ENCODE measurements at regions not wholly inside any gene's neighbourhood (a gene's known extent, or its start where the extent isn't known, plus 50 kb on each side); places are given as distances from the start of the nearest gene placed in this dataset.
"Not testable (repeated sequence)": the region's sequence is repeated elsewhere in the genome, so short reads cannot be mapped to it uniquely, and the experiment has no call there.

DNA sequence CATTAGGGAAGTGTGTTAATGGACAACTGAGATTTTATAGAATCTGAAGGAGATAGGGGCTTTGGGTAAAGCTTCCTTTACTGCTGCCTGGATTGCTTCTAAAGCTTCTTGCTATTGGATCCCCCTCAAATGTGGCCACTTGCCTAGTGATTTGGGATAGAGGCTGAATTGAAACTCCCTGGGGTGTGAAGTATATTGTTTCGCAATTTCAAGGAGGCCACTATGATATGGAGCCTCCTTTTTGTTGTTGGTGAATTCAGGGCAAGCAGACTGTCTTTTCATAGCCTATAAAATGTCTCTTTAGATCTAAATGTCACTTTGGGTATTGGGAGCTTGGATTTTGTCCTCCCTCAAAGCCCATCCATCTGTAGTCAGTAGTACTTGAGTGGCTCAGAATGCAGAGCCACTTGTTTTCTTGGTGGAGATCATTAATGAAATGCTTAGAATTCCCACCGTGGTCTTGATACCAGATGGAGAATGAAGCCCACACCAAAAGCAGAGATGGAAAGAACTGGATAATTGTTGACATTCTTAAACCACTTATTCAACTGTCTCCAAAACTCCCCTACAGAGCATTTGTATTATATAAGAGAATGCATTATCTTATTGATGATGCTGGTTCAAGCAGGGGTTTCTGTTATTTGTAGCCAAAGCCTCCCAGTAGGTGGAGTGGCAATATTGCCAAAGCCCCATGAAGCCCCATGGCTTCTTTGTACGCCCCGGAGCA lies 144.3 kb upstream of the KCNE2 start:
- Histone ChIP-seq H3K4me1 (ENCODE audit: control insufficient read depth, insufficient read depth, low read length) (peaks cover 17% of the 10 kb centered on the region), H3K27ac (ENCODE audit: low read length) (no peak overlapping the region), H3K36me3 (ENCODE audit: control insufficient read depth in 2 of 2, insufficient read depth in 2 of 2, low read length in 2 of 2) (no peaks in the 10 kb centered on the region), H3K4me3 (ENCODE audit: low read length in 2 of 2) (no peak overlapping the region), H3K27me3 (ENCODE audit: control insufficient read depth in 1 of 2, insufficient read depth in 2 of 2, low read length in 2 of 2) (no peaks in the 10 kb centered on the region), H3K9ac (ENCODE audit: low read length in 2 of 2) (no peak overlapping the region), H3K9me3 (ENCODE audit: control insufficient read depth in 2 of 2, low read length in 2 of 2) (peaks cover 0 to under 1% of the 10 kb centered on the region in 2 donors)

DNA sequence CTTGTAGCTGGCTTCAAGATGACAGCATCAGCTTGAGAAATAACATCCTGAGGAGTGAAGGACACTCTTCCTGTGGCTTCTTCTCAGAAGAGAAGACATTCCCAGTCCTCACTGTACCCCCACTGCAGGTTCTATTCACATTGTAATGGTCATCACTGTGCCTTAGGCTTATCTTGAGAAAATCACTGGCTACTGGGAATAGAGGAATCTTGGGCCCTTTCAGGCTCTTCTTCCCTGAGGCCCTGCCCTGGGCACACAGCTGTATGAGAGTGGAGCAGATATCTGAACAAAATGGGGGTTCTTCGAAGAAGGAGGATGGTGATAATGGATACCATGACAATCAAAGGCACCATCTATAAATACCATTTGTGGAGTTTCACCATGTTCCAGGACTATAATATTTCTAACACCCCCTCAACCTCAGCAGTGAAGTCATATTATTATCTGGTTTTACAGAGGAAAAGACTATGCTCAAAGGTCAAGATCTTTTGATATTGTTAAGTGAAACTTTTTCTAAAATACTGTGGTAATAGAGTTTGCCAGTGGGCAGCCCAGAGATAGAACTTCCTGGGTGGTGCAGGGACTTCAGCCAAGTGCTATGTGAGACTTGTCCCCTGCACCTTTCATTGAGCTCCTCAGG lies 143.1 kb upstream of the KCNE2 start:
- no peaks in the 10 kb centered on the region for H3K27me3 ChIP-seq (ENCODE audit: control insufficient read depth in 1 of 2, insufficient read depth in 2 of 2, low read length in 2 of 2)
- no peaks in the 10 kb centered on the region for H3K36me3 ChIP-seq (ENCODE audit: control insufficient read depth in 2 of 2, insufficient read depth in 2 of 2, low read length in 2 of 2)
- no peak overlapping the region for H3K9ac ChIP-seq (ENCODE audit: low read length in 2 of 2)
- H3K4me3 ChIP-seq (ENCODE audit: low read length in 2 of 2), result no peak overlapping the region
- H3K27ac ChIP-seq (ENCODE audit: low read length), result peak overlapping the region; percentile 49
- H3K9me3 ChIP-seq (ENCODE audit: control insufficient read depth in 2 of 2, low read length in 2 of 2), result no peaks in the 10 kb centered on the region
- peaks cover 17% of the 10 kb centered on the region for H3K4me1 ChIP-seq (ENCODE audit: control insufficient read depth, insufficient read depth, low read length)

DNA sequence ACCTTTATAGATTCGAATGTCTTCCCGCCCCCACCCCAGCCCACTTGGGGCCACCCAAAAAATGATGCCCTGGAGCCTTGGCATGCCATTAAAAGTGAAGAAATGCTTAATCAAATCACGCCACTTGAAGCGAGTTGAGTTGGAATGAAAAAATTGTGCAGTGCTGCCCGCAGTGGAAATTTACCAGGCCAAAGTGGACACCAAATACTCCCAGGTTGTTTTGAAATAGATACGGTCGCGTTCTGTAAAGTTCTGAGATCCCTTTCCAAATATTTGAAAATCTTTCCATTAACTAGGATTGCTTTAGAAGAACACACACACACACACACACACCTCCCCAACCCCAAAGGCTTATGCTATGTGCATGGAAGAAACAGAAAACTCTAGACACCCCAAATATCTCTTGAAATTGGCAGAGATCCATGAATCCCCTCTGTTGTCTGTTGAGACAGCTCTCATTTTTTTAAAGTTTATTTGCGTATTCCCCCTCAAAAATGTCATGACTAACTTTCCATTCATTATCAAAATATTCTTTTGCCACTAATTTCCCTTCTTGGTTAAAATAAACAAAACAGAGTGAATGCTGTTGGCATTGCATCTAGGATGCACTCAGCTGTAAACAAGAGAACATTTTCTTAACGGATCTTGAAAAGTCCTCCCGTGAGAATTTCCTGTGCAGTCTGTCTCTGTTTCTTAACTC lies 142.3 kb upstream of the KCNE2 start:
- Histone ChIP-seq H3K36me3 (ENCODE audit: control insufficient read depth in 2 of 2, insufficient read depth in 2 of 2, low read length in 2 of 2) (no peaks in the 10 kb centered on the region), H3K9me3 (ENCODE audit: control insufficient read depth in 2 of 2, low read length in 2 of 2) (no peaks in the 10 kb centered on the region), H3K9ac (ENCODE audit: low read length in 2 of 2) (no peak overlapping the region), H3K27me3 (ENCODE audit: control insufficient read depth in 1 of 2, insufficient read depth in 2 of 2, low read length in 2 of 2) (no peaks in the 10 kb centered on the region), H3K4me1 (ENCODE audit: control insufficient read depth, insufficient read depth, low read length) (peaks cover 15% of the 10 kb centered on the region), H3K4me3 (ENCODE audit: low read length in 2 of 2) (no peak overlapping the region), H3K27ac (ENCODE audit: low read length) (peak overlapping the region; percentile 49)

DNA sequence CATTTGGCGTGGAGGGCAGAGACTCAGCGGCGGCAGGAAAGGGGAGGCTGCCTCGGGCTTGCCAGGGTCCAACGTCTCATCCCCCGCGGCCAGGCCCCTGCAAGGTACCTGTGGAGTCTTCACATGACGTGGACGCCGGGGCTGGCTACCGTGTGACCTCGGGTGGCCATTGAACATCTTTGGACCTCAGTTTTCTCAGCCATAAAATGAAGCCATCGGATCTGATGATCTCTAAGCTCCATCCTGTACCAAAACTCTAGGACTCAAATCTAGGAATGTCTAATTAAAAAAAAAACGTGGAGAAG lies 141.8 kb upstream of the KCNE2 start:
- Histone ChIP-seq H3K4me3 (ENCODE audit: low read length in 2 of 2) (no peak overlapping the region), H3K9me3 (ENCODE audit: control insufficient read depth in 2 of 2, low read length in 2 of 2) (no peaks in the 10 kb centered on the region), H3K4me1 (ENCODE audit: control insufficient read depth, insufficient read depth, low read length) (peaks cover 14% of the 10 kb centered on the region), H3K9ac (ENCODE audit: low read length in 2 of 2) (no peak overlapping the region), H3K27ac (ENCODE audit: low read length) (no peak overlapping the region), H3K27me3 (ENCODE audit: control insufficient read depth in 1 of 2, insufficient read depth in 2 of 2, low read length in 2 of 2) (no peaks in the 10 kb centered on the region), H3K36me3 (ENCODE audit: control insufficient read depth in 2 of 2, insufficient read depth in 2 of 2, low read length in 2 of 2) (no peaks in the 10 kb centered on the region)

DNA sequence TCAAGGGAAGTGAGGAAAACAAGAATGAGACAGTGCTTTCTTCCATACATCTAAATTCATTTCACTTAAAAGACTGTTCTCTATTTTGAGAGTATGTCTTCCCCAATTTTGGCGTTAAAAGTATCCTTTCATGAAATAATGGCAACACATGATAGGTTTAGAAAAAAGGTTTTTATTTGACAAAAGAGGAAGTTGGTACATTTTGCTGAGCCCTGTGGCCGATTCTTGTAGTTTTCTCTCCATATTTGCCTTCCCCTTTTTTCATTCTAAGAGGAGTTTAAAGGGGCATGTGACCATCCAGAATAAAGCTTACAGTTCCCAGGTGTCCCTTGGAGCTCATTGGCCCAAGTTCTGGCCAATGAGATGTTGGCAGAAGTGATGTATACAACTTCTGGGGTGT lies 140.4 kb upstream of the KCNE2 start:
- Histone ChIP-seq H3K27ac (ENCODE audit: low read length) (no peak overlapping the region), H3K27me3 (ENCODE audit: control insufficient read depth in 1 of 2, insufficient read depth in 2 of 2, low read length in 2 of 2) (no peaks in the 10 kb centered on the region), H3K4me1 (ENCODE audit: control insufficient read depth, insufficient read depth, low read length) (peaks cover 17% of the 10 kb centered on the region), H3K36me3 (ENCODE audit: control insufficient read depth in 2 of 2, insufficient read depth in 2 of 2, low read length in 2 of 2) (no peaks in the 10 kb centered on the region), H3K9ac (ENCODE audit: low read length in 2 of 2) (no peak overlapping the region), H3K4me3 (ENCODE audit: low read length in 2 of 2) (no peak overlapping the region), H3K9me3 (ENCODE audit: control insufficient read depth in 2 of 2, low read length in 2 of 2) (no peaks in the 10 kb centered on the region)

DNA sequence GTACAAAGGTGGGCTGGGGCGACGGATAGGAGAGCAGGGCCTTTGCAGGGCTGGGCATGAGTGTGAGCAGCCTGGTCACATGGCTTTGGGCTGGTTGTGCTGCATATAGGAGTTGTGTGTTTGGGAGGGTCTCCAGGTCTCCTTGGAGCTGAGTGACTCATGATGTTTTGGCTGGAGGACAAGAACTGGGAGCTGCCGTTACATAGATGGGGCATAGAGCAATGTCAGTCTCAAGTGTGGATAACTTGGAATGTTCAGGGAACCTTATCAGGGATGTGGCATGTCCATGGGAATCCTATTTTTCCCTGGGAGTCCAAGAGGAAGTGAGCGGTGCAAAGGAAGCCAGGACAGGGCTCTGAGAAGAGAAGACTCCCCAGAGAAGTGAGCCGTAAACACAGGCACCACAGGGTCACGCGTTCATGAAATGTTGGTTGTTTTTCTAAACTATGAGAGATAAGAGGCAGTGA lies 136.4 kb upstream of the KCNE2 start:
- no peaks in the 10 kb centered on the region for H3K36me3 ChIP-seq (ENCODE audit: control insufficient read depth in 2 of 2, insufficient read depth in 2 of 2, low read length in 2 of 2)
- peaks cover 3% of the 10 kb centered on the region for H3K4me1 ChIP-seq (ENCODE audit: control insufficient read depth, insufficient read depth, low read length)
- H3K4me3 ChIP-seq (ENCODE audit: low read length in 2 of 2), result no peak overlapping the region
- H3K9me3 ChIP-seq (ENCODE audit: control insufficient read depth in 2 of 2, low read length in 2 of 2), result no peaks in the 10 kb centered on the region
- no peak overlapping the region for H3K9ac ChIP-seq (ENCODE audit: low read length in 2 of 2)
- H3K27ac ChIP-seq (ENCODE audit: low read length), result no peak overlapping the region
- peaks cover 0 to 2% of the 10 kb centered on the region in 2 donors for H3K27me3 ChIP-seq (ENCODE audit: control insufficient read depth in 1 of 2, insufficient read depth in 2 of 2, low read length in 2 of 2)

DNA sequence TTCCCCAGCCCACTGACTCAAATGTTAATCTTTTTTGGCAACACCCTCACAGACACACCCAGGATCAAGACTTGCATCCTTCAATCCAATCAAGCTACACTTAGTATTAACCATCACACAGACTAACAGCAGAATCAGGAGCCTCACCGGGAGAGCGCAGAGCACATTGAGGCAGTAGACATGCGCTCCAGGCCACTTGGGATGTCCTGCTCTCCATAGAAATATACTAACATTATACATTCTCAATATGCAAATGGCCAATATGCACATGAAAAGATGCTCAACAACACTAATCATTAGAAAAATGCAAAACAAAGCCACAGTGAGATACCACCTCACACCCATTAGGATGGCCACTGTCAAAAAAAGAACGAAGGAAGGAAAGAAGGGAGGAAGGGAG lies 135.0 kb upstream of the KCNE2 start:
- H3K36me3 ChIP-seq (ENCODE audit: control insufficient read depth in 2 of 2, insufficient read depth in 2 of 2, low read length in 2 of 2), result no peaks in the 10 kb centered on the region
- no peak overlapping the region for H3K27ac ChIP-seq (ENCODE audit: low read length)
- no peaks in the 10 kb centered on the region for H3K9me3 ChIP-seq (ENCODE audit: control insufficient read depth in 2 of 2, low read length in 2 of 2)
- H3K4me3 ChIP-seq (ENCODE audit: low read length in 2 of 2), result no peak overlapping the region
- peaks cover 3% of the 10 kb centered on the region for H3K4me1 ChIP-seq (ENCODE audit: control insufficient read depth, insufficient read depth, low read length)
- no peak overlapping the region for H3K9ac ChIP-seq (ENCODE audit: low read length in 2 of 2)
- peaks cover 0 to 2% of the 10 kb centered on the region in 2 donors for H3K27me3 ChIP-seq (ENCODE audit: control insufficient read depth in 1 of 2, insufficient read depth in 2 of 2, low read length in 2 of 2)

DNA sequence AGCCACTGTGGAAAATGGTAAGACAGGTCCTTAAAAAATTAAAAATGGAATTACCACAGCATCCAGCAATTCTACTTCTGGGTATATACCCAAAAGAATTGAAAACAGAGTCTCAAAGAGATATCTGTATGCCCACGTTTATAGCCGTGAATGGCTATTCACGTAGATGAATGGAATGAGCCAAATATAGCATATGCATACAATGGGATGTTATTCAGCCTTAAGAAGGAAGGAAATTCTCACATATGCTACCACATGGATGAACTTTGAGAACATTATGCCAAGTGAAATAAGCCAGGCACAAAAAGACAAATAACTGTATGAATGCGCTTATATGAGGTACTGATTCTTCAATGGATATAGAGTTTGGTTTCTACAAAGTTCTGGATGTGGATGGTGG lies 134.5 kb upstream of the KCNE2 start:
- Histone ChIP-seq H3K9me3 (ENCODE audit: control insufficient read depth in 2 of 2, low read length in 2 of 2) (no peaks in the 10 kb centered on the region), H3K4me3 (ENCODE audit: low read length in 2 of 2) (no peak overlapping the region), H3K4me1 (ENCODE audit: control insufficient read depth, insufficient read depth, low read length) (peaks cover 3% of the 10 kb centered on the region), H3K27me3 (ENCODE audit: control insufficient read depth in 1 of 2, insufficient read depth in 2 of 2, low read length in 2 of 2) (peaks cover 0 to 2% of the 10 kb centered on the region in 2 donors), H3K27ac (ENCODE audit: low read length) (no peak overlapping the region), H3K9ac (ENCODE audit: low read length in 2 of 2) (no peak overlapping the region), H3K36me3 (ENCODE audit: control insufficient read depth in 2 of 2, insufficient read depth in 2 of 2, low read length in 2 of 2) (no peaks in the 10 kb centered on the region)

DNA sequence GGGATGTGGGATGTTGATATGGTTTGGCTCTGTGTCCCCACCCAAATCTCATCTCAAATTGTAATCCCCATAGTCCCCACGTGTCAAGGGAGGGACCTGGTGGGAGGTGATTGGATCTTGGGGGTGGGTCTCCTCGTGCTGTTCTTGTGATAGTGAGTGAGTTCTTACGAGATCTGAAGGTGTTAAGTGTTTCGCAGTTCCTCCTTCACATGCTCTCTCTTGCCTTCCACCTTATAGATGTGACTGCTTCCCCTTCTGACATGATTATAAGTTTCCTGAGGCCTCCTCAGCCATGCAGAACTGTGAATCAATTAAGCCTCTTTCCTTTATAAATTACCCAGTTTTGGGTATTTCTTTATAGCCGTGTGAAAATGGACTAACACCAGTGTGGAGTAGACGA lies 130.1 kb upstream of the KCNE2 start:
- H3K36me3 ChIP-seq (ENCODE audit: control insufficient read depth in 2 of 2, insufficient read depth in 2 of 2, low read length in 2 of 2); H3K4me3 ChIP-seq (ENCODE audit: low read length in 2 of 2); H3K4me1 ChIP-seq (ENCODE audit: control insufficient read depth, insufficient read depth, low read length); H3K9me3 ChIP-seq (ENCODE audit: control insufficient read depth in 2 of 2, low read length in 2 of 2); H3K9ac ChIP-seq (ENCODE audit: low read length in 2 of 2); H3K27me3 ChIP-seq (ENCODE audit: control insufficient read depth in 1 of 2, insufficient read depth in 2 of 2, low read length in 2 of 2); H3K27ac ChIP-seq (ENCODE audit: low read length): not testable (repeated sequence)

DNA sequence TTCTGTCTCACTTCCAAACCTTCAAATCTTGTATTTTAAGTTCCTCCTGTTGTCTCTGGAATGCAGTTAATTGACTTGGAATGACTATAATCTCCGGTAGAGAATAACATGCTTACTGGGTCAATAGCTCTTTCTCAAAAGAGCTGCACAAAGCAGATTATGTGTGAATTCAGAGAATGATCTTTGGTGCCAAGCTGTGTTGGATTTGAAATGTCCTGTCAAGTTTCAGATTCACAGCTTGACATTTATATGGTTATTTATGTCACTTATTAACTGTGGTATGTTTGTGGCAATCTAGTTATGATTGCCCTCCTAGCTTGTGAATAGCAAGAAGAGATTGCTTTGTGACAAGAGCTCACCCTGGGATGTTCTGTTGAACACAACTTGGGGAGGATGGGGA lies 128.3 kb upstream of the KCNE2 start:
- Histone ChIP-seq H3K4me3 (ENCODE audit: low read length in 2 of 2) (no peak overlapping the region), H3K4me1 (ENCODE audit: control insufficient read depth, insufficient read depth, low read length) (no peaks in the 10 kb centered on the region), H3K36me3 (ENCODE audit: control insufficient read depth in 2 of 2, insufficient read depth in 2 of 2, low read length in 2 of 2) (no peaks in the 10 kb centered on the region), H3K9me3 (ENCODE audit: control insufficient read depth in 2 of 2, low read length in 2 of 2) (peaks cover 0 to 2% of the 10 kb centered on the region in 2 donors), H3K27ac (ENCODE audit: low read length) (no peak overlapping the region), H3K9ac (ENCODE audit: low read length in 2 of 2) (no peak overlapping the region), H3K27me3 (ENCODE audit: control insufficient read depth in 1 of 2, insufficient read depth in 2 of 2, low read length in 2 of 2) (peaks cover 0 to 2% of the 10 kb centered on the region in 2 donors)

DNA sequence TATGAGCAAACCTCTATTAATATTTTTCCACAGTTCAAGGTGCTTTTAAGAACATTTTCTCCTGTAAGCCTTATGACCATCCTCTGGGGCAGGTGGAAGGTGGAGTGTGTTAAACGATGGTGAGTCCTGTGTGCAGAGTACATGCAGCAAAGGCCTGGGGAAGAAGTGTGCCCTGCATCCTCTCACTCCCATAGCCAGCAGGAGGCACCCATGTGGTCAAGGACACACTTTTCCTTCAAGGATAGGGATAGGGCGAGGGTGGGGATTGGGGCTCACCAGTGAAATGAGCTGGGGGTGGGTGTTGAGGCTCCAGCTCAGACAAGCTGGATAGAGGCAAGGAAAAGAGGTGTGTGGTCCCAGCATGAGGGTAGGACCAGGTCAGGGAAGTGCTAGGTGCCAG lies 120.8 kb upstream of the KCNE2 start:
- H3K9me3 ChIP-seq (ENCODE audit: control insufficient read depth in 2 of 2, low read length in 2 of 2), result peaks cover 0 to 10% of the 10 kb centered on the region in 2 donors
- no peak overlapping the region for H3K27ac ChIP-seq (ENCODE audit: low read length)
- no peaks in the 10 kb centered on the region for H3K36me3 ChIP-seq (ENCODE audit: control insufficient read depth in 2 of 2, insufficient read depth in 2 of 2, low read length in 2 of 2)
- H3K4me3 ChIP-seq (ENCODE audit: low read length in 2 of 2), result no peak overlapping the region
- H3K4me1 ChIP-seq (ENCODE audit: control insufficient read depth, insufficient read depth, low read length), result no peaks in the 10 kb centered on the region
- H3K9ac ChIP-seq (ENCODE audit: low read length in 2 of 2), result no peak overlapping the region
- no peaks in the 10 kb centered on the region for H3K27me3 ChIP-seq (ENCODE audit: control insufficient read depth in 1 of 2, insufficient read depth in 2 of 2, low read length in 2 of 2)
